AG09309 (cell line): ENCODE measurements at regions not wholly inside any gene's neighbourhood (a gene's known extent, or its start where the extent isn't known, plus 50 kb on each side); places are given as distances from the start of the nearest gene placed in this dataset.

Source experiments
- DNase-seq: peaks from one replicate; pipeline ENCODE4 v3.0.0-alpha.2; 2010; ENCODE audit warnings: low read depth
- H3K4me3 ChIP-seq: 2 replicates; pipeline ENCODE4 v1.5.1; 2011; ENCODE audit warnings: mild to moderate bottlenecking, low read depth, low read length, moderate library complexity; ENCODE audit not compliant: control insufficient read depth
- TF ChIP-seq, protein P1 (sequence below): IDR thresholded peaks from 2 replicates; pipeline ENCODE4 v1.5.1; 2011; ENCODE audit warnings: mild to moderate bottlenecking, low read depth, low read length, inconsistent platforms; ENCODE audit not compliant: insufficient read depth, control insufficient read depth; ENCODE audit errors: missing control alignments

DNA sequence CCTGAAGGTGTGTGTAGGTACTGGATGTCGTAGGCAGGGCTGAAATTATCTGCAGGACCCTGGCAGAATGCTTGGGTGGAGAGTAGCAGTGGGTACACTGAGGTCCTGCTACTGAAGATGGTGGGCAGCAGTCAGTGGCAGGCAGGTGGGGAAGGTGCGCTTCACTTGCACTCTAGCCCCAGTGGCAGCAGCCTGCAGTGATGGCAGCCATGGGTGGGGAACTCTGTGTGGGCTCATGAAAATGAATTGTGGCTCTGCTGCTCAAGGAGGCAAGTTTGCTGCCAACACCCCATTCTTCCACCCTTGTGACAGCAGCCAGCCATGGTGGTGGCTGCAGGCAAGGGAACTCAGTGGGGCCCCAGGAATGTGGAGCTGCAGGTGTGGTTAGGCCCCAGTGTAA is 1242.7 kb upstream of the MIR17HG start:
- TF ChIP-seq, protein P1, sequence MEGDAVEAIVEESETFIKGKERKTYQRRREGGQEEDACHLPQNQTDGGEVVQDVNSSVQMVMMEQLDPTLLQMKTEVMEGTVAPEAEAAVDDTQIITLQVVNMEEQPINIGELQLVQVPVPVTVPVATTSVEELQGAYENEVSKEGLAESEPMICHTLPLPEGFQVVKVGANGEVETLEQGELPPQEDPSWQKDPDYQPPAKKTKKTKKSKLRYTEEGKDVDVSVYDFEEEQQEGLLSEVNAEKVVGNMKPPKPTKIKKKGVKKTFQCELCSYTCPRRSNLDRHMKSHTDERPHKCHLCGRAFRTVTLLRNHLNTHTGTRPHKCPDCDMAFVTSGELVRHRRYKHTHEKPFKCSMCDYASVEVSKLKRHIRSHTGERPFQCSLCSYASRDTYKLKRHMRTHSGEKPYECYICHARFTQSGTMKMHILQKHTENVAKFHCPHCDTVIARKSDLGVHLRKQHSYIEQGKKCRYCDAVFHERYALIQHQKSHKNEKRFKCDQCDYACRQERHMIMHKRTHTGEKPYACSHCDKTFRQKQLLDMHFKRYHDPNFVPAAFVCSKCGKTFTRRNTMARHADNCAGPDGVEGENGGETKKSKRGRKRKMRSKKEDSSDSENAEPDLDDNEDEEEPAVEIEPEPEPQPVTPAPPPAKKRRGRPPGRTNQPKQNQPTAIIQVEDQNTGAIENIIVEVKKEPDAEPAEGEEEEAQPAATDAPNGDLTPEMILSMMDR: no peak
- H3K4me3 ChIP-seq: no peak overlapping the region
- no peak for DNase-seq

DNA sequence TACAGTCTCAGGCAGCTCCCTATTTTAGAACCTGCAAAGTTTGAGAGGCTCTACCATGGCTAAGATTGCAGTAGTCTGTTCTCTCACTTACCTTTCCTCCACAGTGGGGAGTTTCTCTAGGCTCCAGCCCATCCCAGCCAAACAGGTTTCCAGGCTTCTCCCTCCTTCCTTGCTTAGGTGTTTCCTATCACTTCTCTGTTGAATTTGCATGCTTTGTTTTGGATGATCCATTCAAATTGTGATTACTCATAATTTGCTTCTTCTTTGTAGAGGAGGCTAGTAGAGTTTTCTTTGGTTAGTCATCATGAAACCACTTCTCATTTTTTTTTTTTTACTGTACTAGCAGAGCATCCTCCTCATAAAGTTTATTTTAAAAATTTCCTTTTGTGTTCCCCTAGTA is 1242.2 kb upstream of the MIR17HG start:
- H3K4me3 ChIP-seq: no peak overlapping the region
- DNase-seq: no peak
- TF ChIP-seq, protein P1: no peak

DNA sequence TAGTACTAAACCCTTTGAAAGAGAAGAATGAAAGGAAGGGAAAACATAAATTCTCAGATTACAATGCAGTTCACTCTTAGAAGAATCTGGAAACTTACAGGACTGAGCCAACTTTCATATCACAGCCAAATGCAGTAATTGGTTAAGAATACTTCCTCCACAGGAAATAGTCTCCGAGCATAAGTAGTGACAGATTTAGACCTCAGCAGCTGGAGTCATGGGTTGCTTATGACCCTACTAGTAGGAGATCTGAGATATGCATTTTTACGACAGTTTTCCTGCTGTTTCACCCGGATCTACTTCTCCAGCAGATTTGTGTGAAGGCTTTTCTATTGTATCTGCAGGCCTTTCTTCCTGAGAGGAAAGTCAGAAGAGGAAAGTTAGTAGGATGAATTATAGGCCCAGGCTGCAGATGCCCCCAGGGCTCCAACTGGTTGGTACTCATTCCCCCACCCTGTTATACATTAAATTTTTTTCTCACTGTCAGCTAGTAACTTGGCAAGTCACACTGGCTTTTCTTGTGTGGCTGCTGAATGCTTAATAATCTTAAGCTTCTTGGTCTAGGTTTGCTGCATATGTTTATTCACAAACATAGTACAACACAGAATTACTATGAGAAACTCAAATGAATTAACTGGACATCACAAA is 1241.5 kb upstream of the MIR17HG start:
- TF ChIP-seq, protein P1: no peak
- no peak for DNase-seq
- no peak overlapping the region for H3K4me3 ChIP-seq

DNA sequence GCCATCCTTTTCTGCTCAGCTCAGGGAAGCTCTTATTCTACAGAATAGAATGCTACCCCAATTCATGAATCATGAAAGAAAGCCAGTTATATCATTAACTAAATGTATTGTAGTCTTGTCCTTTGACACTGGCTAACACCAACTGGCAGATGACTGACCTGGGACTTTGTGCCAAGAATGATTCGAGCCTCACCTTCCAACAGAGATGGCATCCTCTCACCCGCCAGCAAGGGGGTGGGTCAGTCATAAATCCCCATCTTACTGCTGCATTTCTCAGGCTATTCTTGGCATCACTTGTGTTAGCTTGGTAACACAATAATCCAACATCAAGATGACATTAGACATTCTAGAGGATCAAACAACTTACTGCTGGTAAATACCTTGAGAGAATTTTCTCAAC is 1239.8 kb upstream of the MIR17HG start:
- no peak for DNase-seq
- no peak overlapping the region for H3K4me3 ChIP-seq
- TF ChIP-seq, protein P1: no peak

DNA sequence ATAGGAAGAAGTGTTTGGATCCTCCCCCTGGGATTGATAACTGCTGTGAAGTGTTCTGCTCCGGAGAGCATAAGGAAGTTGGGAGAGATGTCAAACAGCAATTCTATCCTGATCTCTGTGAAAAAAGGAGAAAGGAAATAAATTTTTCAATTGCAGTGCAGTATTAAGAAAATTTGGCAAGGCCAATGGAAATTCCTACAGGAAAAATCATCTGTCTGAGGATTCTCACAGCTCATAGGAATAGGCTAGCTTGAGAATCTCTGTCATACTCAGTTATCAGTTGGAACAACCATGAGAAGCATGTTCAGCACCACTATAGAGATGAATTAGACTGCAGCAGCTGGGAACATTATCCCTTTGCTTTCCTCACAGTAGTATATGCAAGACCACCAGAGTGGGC is 1238.9 kb upstream of the MIR17HG start:
- DNase-seq: no peak
- TF ChIP-seq, protein P1: no peak
- H3K4me3 ChIP-seq: no peak overlapping the region

DNA sequence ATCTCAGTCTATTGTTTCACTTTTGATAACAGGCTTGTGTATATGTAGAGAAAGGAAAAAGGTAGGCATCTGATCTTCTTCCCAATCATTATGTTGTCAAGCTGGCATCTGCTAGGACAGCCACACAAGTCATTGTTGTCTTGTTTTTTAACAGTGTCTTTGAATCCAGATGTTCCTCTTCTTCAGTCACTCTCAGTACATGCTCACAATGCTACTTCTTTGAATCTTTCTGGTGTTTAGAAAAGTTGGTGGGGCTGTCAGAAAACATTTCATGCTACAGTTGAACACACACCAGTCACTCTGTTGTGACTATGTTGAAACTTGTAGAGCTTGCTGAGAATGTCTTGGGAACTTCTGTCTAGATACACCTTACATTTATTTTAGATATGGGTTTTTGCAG is 1231.4 kb upstream of the MIR17HG start:
- no peak overlapping the region for H3K4me3 ChIP-seq
- TF ChIP-seq, protein P1: no peak
- no peak for DNase-seq
